Fibroblast of lung (primary cell): ENCODE measurements at regions not wholly inside any gene's neighbourhood (a gene's known extent, or its start where the extent isn't known, plus 50 kb on each side); places are given as distances from the start of the nearest gene placed in this dataset.

ENCODE experiments used
- DNase-seq, 2 donors: peaks; one replicate each; pipeline versions ENCODE4 v3.0.0 to v3.0.0-alpha.2; 2010; ENCODE audit warnings: low read depth in 2 of 2
- H2AFZ ChIP-seq: 2 replicates; pipeline ENCODE4 v1.5.1; 2012; ENCODE audit warnings: low read length, control low read depth, inconsistent platforms
- H3K27ac ChIP-seq: 2 replicates; pipeline ENCODE4 v1.5.1; 2011; ENCODE audit warnings: low read length, control low read depth; ENCODE audit not compliant: insufficient read depth
- H3K27me3 ChIP-seq: 2 replicates; pipeline ENCODE4 v1.5.1; 2011; ENCODE audit warnings: mild to moderate bottlenecking, low read length; ENCODE audit not compliant: control insufficient read depth, insufficient read depth
- H3K36me3 ChIP-seq: 2 replicates; pipeline ENCODE4 v1.5.1; 2011; ENCODE audit warnings: low read length; ENCODE audit not compliant: control insufficient read depth, insufficient read depth
- H3K4me1 ChIP-seq: 2 replicates; pipeline ENCODE4 v1.5.1; 2011; ENCODE audit warnings: low read length; ENCODE audit not compliant: control insufficient read depth, insufficient read depth; ENCODE audit errors: extremely low read depth
- H3K4me2 ChIP-seq: 2 replicates; pipeline ENCODE4 v1.5.1; 2011; ENCODE audit warnings: low read length, control low read depth; ENCODE audit not compliant: insufficient read depth; ENCODE audit errors: extremely low read depth
- H3K4me3 ChIP-seq, 4 experiments: fragments of 200-600 bp in 1 of 4; sonication (generic) in 1 of 4; replicated peaks in 1 of 4; 2 replicates each; pipeline ENCODE4 v1.5.1; 2011 to 2016; ENCODE audit warnings: low read length in 4 of 4, low read depth in 3 of 4, mild to moderate bottlenecking in 3 of 4, control low read depth in 2 of 4, inconsistent platforms in 1 of 4, mixed read lengths in 1 of 4; ENCODE audit not compliant: insufficient read depth in 1 of 4; ENCODE audit errors: control extremely low read depth in 1 of 4
- H3K79me2 ChIP-seq: 2 replicates; pipeline ENCODE4 v1.5.1; 2012; ENCODE audit warnings: mild to moderate bottlenecking, low read length, inconsistent platforms; ENCODE audit not compliant: control insufficient read depth, insufficient read depth
- H3K9ac ChIP-seq: 2 replicates; pipeline ENCODE4 v1.5.1; 2011; ENCODE audit warnings: mild to moderate bottlenecking, low read length, control low read depth; ENCODE audit not compliant: insufficient read depth
- H3K9me3 ChIP-seq: 2 replicates; pipeline ENCODE4 v1.5.1; 2012; ENCODE audit warnings: low read depth, low read length; ENCODE audit not compliant: control insufficient read depth, insufficient read depth
- H4K20me1 ChIP-seq: 2 replicates; pipeline ENCODE4 v1.5.1; 2011; ENCODE audit warnings: low read length; ENCODE audit not compliant: control insufficient read depth, insufficient read depth; ENCODE audit errors: extremely low read depth
- CTCF ChIP-seq, 2 donors: IDR thresholded peaks in 1 of 2; conservative IDR thresholded peaks in 1 of 2; 1 replicate in 1 of 2; 2 replicates in 1 of 2; pipeline ENCODE4 v1.5.1; 2011 to 2012; ENCODE audit warnings: low read length in 2 of 2, control low read depth in 1 of 2, inconsistent platforms in 1 of 2, low read depth in 1 of 2, mild to moderate bottlenecking in 1 of 2
- EZH2 ChIP-seq: IDR thresholded peaks from 2 replicates; pipeline ENCODE4 v1.5.1; 2012; ENCODE audit warnings: low read length, control low read depth, mild to moderate bottlenecking; ENCODE audit errors: missing control alignments

GRCh38 chr1:90509225-90510048, 207.7 kb downstream of the BARHL2 start:
- Histone ChIP-seq H3K4me3 (no peak overlapping the region), H3K27ac (no peak overlapping the region), H3K79me2 (no peaks in the 10 kb centered on the region), H2AFZ (no peak overlapping the region), H3K36me3 (no peaks in the 10 kb centered on the region), H4K20me1 (no peaks in the 10 kb centered on the region), H3K27me3 (no peaks in the 10 kb centered on the region), H3K9ac (no peak overlapping the region), H3K4me2 (no peak overlapping the region), H3K4me1 (no peaks in the 10 kb centered on the region), H3K9me3 (no peaks in the 10 kb centered on the region)
- TF ChIP-seq CTCF (conservative IDR thresholded peaks at IDR 0.05 in 1 of 2, IDR thresholded peaks at IDR 0.05 in 1 of 2; ENCODE audit: low read depth in 1 of 2, low read length in 2 of 2) (no peak), EZH2 (no peak)
- DNase-seq, result no peak

GRCh38 chr1:90508376-90509167, 208.5 kb downstream of the BARHL2 start:
- Histone ChIP-seq H3K36me3 (no peaks in the 10 kb centered on the region), H3K9me3 (no peaks in the 10 kb centered on the region), H3K79me2 (no peaks in the 10 kb centered on the region), H2AFZ (no peak overlapping the region), H3K4me1 (no peaks in the 10 kb centered on the region), H3K27me3 (no peaks in the 10 kb centered on the region), H4K20me1 (no peaks in the 10 kb centered on the region), H3K4me2 (no peak overlapping the region), H3K27ac (no peak overlapping the region), H3K4me3 (no peak overlapping the region), H3K9ac (no peak overlapping the region)
- DNase-seq, result no peak
- no peak for TF ChIP-seq EZH2
- TF ChIP-seq CTCF (conservative IDR thresholded peaks at IDR 0.05 in 1 of 2, IDR thresholded peaks at IDR 0.05 in 1 of 2; ENCODE audit: low read depth in 1 of 2, low read length in 2 of 2), result no peak

- Histone ChIP-seq H3K4me2 (no peak overlapping the region), H3K9ac (no peak overlapping the region), H3K27me3 (no peaks in the 10 kb centered on the region), H3K4me3 (no peak overlapping the region), H4K20me1 (no peaks in the 10 kb centered on the region), H2AFZ (no peak overlapping the region), H3K9me3 (no peaks in the 10 kb centered on the region), H3K27ac (no peak overlapping the region), H3K4me1 (no peaks in the 10 kb centered on the region), H3K79me2 (no peaks in the 10 kb centered on the region), H3K36me3 (no peaks in the 10 kb centered on the region)
- no peak for DNase-seq
- no peak for TF ChIP-seq EZH2
- TF ChIP-seq CTCF (conservative IDR thresholded peaks at IDR 0.05 in 1 of 2, IDR thresholded peaks at IDR 0.05 in 1 of 2; ENCODE audit: low read depth in 1 of 2, low read length in 2 of 2), result no peak
These were observed 209.9 kb downstream of the BARHL2 start for GRCh38 chr1:90507173-90507572.
